ENCODE measurements at regions not wholly inside any gene's neighbourhood (a gene's known extent, or its start where the extent isn't known, plus 50 kb on each side); places are given as distances from the start of the nearest gene placed in this dataset.
A peak's percentile ranks its signal among the peaks of the same experiment; 100 is the strongest.

DNA sequence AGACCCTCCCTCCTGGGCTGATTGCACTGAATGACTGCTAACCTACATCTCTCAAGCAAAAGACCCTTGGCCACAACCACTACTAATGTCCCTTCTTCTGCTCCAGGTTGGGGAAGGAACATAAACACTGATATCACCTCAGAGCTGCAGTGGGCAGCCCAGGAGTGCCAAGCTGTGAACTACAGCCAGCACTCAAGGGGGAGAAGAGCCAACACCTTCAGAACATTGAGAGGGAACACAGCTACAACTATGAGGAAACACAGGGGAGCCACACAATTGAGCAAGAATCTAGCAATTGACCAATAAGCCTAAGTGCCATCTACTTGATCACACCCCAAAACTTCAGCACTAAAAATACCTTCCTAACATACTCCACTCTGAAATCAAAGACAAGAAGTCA, 222.8 kb downstream of the SPATA18 start:
- no peak for DNase-seq

DNA sequence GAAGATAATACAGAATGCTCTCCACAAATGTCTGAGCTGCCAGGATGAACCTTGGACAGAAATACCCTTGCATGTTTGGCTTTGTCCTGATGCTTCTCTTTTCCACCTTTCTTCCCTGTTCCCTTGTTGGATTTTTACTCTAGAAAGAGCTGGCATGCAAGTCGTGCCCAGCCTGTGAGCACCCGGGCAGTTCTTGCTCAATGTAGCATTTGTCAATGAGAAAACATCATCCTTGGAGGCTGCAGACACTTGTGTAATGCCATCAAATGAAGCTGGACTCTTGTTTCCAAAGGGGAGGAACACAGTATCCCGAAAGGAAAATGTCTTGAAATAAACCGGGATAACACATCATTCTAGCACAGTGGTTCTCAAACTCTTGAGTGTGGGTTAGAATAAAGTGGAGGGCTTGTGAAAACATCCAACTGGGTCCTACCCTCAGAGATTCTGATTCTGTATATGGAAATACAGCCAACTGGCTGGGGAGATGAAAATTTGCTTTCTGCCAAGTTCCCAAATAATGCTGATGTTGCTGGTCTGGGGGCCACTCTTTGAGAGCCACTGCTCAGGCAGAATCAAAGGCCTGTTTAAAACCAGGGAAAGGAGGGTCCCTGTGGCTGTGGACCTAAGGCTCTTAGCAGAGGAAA, 237.2 kb downstream of the SPATA18 start:
- DNase-seq, result no peak

DNA sequence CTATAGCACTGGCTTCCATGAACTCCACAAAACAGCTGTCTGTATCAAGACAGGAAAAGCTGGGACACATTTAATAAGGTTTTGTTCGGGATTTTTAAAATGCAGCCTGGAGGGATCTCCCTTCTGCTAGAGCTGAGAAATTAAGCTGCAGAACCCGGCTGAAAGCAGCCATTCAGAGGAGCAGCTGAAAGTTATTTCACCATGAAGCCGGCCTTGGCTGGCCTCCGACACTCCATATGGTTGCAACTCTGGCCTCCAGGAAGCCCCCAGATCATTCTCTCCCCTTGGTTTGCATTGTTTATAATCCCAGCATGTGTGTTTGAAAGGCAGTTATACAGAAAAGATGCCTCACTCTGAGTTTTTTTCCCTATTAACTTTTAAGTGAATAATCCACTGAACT, 239.4 kb downstream of the SPATA18 start:
- DNase-seq, result peak in 4 of 56 donors; percentile 0 to 7 (median 2)

DNA sequence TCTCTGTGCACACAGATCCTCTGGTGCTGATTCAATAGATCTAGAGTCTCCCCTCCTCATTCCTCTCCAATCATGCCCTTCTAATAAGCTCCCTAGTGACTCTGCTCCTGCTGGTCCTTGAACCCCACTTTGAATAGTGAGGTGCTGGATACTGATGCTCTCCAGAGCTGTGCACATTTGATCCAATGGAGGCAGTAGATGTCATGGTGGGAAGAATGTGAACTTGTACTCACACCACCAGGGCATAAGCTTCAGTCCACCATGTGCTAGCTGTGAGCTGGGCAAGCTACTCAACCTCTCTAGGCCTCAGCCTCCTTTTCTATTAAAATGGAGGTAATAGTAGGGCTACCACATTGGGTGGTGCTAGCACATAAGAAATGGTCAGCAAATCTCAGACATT, 241.1 kb downstream of the SPATA18 start:
- DNase-seq, result no peak

DNA sequence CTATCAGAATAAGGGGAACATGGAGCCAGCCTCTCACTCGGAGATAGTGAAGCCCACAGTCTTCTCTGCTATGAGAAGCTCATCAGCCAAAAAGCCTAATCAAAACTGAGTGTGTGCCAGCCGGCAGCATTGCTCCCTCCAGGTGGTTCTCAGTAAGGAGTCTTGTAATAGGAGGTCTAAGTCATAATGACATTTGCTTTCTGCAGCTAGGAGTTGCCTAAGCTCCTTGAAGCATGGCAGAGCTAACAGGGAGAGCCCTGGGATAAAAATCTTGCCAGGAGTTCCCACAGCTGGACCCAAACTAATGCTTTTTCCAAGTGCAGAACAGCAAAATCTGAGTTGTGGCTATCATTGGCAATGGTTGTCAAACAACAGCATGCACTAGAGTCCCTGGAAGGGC, 245.2 kb downstream of the SPATA18 start:
- DNase-seq, result no peak

DNA sequence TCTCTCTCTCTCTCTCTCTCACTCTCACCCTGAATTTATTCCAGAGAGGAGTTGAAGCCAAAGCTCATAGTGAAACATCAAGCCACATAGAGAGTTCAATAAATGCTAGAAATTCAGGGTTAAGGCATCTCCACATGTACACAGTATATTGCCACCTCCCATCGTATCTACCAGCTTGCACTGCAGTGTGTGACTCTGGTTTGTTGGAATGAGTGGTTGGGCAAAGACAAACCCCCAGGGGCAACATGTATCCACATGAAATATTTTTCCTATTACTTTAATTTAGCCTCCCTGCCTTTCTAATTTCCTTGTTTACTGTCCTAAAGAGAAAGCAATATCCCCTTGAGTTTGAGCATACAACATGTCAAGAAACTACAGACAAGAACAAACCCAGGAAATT, 247.3 kb downstream of the SPATA18 start:
- DNase-seq, result no peak

DNA sequence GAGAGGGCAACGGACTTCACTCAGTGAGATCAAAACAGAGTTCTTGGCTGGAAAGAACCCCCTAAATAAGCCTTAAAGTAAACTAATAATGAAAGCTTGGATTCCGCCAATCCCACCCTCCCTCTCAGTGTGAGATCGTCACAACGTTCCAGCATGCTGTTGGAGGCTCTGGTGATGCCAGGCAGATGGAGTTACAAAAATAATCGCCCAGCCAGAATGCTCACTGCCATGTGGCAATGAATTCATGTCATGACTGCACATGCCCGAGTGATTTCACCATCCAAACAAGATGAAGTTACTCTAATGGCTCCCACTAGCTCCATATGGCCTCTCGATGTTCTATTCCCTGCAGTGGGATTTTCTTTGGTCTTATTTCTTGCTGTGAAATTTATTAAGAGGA, 248.0 kb downstream of the SPATA18 start:
- DNase-seq, result no peak

DNA sequence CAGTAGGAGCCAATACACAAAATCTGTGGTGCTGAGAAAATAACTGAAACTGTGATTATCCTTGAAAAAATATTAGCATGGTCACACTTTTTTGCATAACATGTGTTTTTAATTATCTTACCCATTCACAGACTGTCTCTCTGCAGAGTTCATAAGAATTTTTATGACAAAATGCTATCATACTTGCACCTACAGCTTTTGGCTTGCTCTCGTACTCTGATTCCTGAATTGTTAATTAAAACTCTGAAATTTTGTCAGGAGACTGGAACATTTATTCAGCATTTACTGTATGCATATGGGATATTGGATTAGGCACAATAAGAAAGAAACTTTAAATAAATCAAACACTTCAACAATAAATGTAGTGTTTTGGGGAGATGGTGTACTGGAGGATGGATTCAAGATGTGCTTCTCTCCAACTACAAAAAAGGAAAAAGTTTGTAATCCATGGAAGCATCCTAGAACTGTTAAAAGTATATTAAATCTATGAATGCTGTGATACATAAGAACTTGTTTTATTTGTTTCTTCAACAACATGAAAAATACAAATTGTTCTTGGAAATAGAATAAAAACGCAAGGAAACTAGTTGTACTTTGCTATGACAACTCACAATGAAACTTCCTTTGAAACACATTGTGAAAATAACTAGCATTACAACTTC, 260.5 kb downstream of the SPATA18 start:
- no peak for DNase-seq

DNA sequence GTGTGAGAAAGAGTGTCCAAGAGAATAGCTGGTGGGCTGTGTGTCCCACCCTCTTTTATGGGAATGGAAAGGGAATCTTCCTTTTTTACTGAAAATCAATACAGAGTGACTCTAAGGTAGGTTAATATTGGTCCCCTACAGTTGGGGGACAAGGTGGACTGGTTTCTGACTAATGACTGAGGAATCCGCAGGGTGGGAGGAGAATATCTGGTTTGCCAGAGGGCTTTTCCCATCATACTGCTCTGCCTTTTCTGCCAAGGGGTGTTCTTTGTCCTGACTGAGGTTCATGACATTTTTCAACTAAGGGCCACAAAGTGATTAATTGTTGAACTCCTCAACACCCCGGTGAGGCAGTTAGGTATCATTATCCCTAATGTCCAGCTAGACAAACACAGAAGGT, 261.6 kb downstream of the SPATA18 start:
- no peak for DNase-seq

DNA sequence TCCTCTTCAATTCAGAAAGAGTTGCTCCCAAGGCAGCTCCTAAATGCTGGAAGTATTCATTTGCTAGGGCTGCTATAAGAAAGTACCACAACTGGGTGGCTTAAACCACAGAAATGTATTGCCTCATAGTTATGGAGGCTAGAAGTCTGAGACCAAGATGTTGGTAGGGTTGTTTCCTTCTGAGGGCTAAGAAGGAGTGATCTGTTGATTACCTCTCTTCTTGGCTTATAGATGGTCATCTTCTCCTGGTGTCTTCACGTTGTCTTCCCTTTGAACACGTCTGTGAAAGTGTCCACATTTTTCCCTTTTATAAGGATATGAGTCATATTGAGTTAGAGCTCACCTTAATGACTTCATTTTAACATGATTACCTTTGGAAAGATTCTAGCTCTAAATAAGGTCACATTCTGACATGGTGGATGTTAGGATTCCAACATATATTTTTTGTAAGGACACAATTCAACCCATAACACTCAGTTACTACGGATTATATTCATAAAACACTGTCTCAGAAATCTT, 266.3 kb downstream of the SPATA18 start:
- no peak for DNase-seq

DNA sequence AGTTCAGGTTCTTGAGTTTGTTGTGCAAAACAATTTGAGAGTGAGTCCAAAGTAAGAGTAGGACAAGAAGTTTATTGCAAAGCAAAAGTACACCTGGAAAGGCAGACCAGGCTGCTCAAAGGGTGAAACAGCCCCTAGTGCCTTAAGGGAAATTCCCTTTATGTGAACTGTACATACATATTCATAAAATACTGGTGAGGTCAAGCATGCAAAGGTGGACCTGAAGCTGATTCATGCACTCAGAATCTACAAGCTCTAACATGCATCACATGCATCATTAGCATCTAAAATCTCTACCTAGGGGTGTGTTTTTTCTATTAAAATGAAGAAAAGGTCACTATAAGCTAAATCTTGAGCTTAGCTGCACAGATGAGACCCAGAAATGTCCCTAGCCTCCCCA, 266.9 kb downstream of the SPATA18 start:
- DNase-seq, result no peak

DNA sequence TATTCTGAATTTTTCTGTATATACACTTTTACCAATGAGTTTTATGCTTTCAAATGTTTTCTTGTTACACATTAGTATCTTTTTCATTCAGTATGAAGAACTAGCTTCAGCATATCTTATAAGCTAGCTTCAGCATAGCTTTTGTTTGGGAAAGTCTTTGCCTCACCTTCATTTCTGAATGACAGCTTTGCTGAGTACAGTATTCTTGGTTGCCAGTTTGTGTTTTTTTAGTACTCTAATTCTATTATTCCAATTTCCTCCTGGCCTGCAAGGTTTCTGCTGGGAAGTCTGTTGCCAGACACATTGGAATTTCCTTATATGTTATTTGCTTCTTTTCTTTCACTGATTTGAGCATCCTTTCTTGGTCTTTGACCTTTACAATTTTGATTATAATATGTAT, 278.8 kb downstream of the SPATA18 start:
- no peak for DNase-seq

DNA sequence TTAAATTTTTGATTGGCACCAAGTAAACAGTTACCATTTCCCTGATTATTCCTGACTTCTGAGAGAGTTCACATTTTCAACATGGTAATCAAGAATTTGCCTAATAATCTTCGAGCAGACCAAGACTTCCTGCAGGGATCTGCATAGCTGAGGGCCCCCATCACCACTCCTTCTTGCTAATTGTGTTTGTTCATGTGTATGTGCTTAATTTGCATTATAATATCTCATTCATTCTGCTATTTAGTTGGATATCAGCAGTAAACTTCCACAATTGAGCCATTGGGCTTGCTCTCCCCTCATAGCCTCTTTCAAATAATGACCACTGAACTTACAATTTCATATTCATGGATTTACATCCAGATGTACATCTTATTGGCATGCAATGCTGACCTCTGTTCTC, 292.5 kb downstream of the SPATA18 start:
- no peak for DNase-seq

DNA sequence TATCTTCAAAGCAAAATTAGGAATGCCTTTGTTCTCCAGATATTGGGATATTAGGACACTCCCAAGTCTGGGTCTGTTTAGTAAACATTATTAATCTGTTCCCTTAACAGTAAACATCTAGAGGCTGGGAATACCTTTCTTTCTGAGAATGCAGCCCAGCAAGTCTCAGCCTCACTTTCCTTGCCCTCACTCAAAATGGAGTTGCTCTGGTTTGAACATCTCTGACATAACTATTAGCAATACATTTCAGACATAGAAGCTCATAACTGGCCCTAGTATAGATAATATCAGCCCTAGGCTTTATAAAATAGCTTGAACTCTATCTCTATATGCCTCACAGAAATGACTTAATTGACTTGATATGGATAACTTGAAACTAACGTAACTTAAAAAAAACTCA, 299.8 kb downstream of the SPATA18 start:
- DNase-seq, result no peak

DNA sequence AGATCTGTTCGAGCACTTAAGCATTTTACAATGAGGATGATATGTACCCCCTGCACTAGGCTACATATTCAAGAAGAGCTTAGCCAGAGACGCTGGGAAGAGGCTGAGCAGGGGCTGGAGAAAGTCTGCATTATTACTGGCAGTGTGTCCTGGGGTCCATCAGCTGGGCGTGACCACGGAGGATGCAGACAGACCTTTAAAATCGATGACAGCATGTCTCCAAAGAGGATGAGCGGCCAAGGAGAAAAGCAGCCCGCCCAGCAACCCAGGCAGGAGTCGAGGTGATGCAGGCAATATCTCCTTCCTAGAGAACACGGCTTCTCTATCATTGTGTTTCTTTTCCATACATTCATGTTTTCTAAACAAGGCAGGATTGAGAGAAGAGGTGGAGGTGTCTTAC, 300.7 kb downstream of the USP46 start:
- no peak for DNase-seq

DNA sequence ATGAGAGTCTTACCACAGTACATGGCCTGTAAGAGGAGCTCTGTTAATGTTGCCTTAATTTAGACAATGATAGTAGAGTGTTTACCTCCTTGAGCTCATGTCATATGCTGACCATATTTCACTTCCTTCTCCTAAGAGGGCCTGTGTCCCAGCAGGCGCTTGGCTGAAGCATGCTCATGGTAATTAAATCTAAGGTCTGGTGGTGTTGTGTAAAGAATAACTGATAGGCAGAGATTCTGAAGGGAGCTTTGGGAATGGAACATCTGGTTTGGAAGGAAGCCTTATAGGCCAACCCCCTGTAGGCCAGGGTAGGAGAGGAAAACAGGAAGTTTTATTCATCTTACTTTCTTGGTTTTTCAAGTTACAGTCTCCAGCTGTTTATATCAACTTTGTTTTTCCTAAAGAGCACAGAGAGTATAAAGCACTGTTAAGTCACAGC, 300.2 kb downstream of the USP46 start:
- DNase-seq, result no peak

DNA sequence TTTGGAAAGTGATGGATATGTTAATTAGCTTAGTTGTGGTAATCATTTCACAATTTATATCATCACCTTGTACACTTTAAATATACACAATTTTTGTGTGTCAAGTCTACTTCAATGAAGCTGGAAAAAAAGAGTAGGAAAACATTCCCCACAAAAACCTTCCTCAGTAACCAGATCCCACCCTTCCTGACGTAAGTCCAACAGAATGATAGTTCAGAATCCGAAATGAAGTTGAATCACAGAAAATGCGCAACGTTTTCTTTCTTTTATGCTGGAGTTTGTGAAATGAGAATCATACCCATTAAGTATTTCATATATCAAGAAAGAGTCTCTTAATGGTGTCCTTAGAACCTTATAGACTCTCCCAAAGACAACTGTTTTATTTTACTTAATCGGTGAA, 292.9 kb downstream of the USP46 start:
- DNase-seq, result no peak

DNA sequence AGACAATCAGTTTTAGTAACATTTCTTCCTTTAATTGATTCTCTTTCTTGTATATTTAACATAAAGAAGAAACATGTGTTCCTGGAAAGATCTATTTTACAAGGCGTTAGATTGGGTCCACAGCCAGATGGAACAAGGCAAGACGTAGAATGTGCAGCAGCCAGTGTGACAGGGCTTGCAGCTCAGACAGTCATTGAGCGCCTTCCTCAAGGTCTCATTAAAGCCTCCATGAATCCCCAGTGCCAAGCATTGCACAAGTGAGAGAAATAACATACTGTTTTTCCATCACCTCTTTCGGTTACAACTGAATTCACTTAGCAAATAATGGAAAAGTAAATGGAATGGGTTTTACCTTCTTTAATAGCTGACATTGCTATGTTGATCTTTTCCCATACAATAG, 292.5 kb downstream of the USP46 start:
- no peak for DNase-seq

DNA sequence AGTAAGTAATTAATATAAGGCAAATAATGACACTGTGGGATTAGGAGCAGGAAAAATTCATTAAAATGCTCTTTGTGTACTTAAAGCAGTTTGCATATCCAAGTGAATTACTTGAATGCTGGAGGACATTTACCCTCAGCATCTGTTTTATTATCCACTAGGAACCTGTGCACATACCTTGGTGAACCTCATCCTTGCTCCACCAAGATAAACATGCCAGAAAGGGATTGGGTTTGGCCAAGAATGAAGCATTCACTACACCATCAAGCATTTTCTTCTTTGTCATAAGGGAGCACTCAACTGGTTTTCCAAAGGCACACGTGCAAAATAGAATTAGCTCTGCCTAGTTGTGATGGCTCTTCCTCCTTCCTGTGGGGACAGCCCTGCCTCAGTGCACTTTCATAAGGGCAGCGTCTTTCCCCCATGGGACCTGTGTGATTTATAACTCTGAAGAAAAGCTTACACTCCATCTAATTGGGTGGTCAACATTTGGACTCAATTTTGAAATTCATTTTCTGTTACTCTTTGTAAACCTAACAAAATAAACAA, 291.7 kb downstream of the USP46 start:
- DNase-seq, result no peak

DNA sequence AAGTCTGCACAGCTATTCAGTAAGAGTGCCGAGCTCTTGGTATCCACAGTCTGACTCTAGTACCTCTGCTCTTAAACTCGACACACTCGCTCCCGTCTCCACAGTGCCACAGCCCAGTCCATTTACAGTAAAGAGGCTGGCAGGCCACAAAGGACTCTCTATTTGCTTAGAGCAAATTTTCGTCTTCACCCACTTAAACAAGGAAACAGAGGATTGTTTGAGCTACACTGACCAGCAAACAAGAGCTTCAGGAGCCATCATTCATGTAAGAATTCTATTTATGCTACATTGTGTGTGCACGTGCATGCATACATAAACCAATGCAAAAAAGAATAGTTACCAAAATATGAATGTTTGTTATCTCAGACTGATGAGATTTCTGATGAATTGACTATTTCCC, 290.2 kb downstream of the USP46 start:
- DNase-seq, result no peak

DNA sequence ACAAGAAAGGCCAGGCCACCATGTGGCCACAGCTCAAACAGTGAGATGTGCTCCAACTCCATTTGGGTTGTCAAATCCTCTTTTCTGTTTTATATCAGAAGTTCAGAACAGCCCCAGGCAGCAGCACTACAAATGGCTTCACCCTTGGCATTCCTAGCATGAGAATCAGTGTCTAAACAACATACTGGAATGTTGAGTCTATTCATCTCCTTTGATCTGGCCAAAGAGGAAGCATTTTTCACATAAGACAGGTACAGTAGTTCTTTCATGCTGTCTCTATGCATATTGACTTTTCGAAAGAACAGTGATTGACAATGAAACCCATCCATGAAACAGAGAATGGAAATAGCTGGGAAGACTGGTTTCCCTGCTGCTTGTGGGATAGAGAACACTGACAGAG, 289.5 kb downstream of the USP46 start:
- no peak for DNase-seq

DNA sequence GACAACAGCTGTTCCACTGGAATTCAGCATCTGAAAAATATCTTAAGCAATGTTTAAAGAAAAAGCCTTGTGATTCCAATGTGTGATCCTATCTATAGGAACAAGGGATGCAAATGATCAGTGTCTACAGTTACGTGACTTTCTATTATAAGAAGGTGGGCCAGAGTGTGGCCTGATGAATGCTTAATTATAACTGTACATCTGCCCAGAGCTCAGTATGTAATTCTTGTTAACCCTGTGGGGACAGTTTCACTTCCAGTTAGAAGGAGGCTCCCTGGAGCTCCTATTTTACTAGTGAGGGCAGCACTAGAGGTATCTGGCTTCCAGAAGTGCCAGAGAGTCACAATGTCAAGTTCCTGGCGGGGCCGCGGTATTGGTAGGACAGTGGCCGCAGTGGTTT, 288.5 kb downstream of the USP46 start:
- no peak for DNase-seq

DNA sequence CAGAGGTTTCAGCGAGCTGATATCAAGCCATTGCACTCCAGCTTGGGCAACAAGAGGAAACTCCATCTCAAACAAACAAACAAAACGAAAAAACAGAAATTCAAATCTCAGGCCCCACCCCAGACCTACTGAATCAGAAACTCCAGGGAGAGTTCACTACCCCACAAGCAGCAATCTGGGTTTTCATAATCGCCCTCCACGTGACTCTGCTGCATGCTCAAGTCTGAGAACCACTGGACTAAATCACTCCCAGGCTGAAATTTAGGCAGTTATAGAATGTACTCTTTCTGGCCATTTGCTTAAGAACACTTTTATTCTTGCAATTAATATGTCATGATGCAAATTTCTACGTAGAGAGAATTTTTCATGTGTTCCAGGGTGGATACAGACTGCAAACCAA, 287.3 kb downstream of the USP46 start:
- no peak for DNase-seq

Measured in nucleus accumbens (tissue), 56 donors.